Smooth muscle cell (in vitro differentiated cells): ENCODE measurements at regions not wholly inside any gene's neighbourhood (a gene's known extent, or its start where the extent isn't known, plus 50 kb on each side); places are given as distances from the start of the nearest gene placed in this dataset.

Experiments
- DNase-seq: peaks from one replicate; lab custom pipeline; 2025; ENCODE audit not compliant: unreplicated experiment; lab: John Stamatoyannopoulos, UW
- H2AFZ ChIP-seq: fragments of 200-600 bp; sonication (generic); 2 replicates; pipeline ENCODE4 v1.6.0; 2016; ENCODE audit warnings: antibody characterized with exemption, low read depth, mild to moderate bottlenecking
- H3F3A ChIP-seq: fragments of 200-600 bp; sonication (generic); 2 replicates; pipeline ENCODE4 v1.6.0; 2017; ENCODE audit warnings: antibody characterized with exemption, low read depth
- H3K27ac ChIP-seq: fragments of 200-600 bp; sonication (generic); 2 replicates; pipeline ENCODE4 v1.5.1; 2016; ENCODE audit warnings: low read depth, mild to moderate bottlenecking
- H3K27me3 ChIP-seq: fragments of 200-600 bp; sonication (generic); 2 replicates; pipeline ENCODE4 v1.6.1; 2016; ENCODE audit warnings: low read depth, mild to moderate bottlenecking
- H3K36me3 ChIP-seq: fragments of 200-600 bp; sonication (generic); 2 replicates; pipeline ENCODE4 v1.5.1; 2016; ENCODE audit warnings: low read depth
- H3K4me1 ChIP-seq: fragments of 200-600 bp; sonication (generic); 2 replicates; pipeline ENCODE4 v1.5.1; 2016; ENCODE audit warnings: low read depth
- H3K4me2 ChIP-seq: fragments of 200-600 bp; sonication (generic); 2 replicates; pipeline ENCODE4 v1.6.0; 2016; ENCODE audit warnings: mild to moderate bottlenecking
- H3K4me3 ChIP-seq: fragments of 200-600 bp; sonication (generic); 2 replicates; pipeline ENCODE4 v1.5.1; 2016; ENCODE audit warnings: mild to moderate bottlenecking
- H3K79me2 ChIP-seq: fragments of 200-600 bp; sonication (generic); 2 replicates; pipeline ENCODE4 v1.6.0; 2016; ENCODE audit warnings: low read depth, mild to moderate bottlenecking
- H3K9ac ChIP-seq: fragments of 200-600 bp; sonication (generic); 2 replicates; pipeline ENCODE4 v1.6.0; 2016; ENCODE audit warnings: low read depth
- H3K9me3 ChIP-seq: fragments of 200-600 bp; sonication (generic); replicated peaks from 2 replicates; pipeline ENCODE4 v1.5.1; 2016; ENCODE audit warnings: low read depth
- H4K20me1 ChIP-seq: fragments of 200-600 bp; sonication (generic); 2 replicates; pipeline ENCODE4 v1.6.0; 2016; ENCODE audit warnings: low read depth
- WGBS: methylation state at CpG from one replicate; pipeline ENCODE4 v1.1.7; 2016; ENCODE audit warnings: low lambda C conversion rate; 5-methylcytosine and 5-hydroxymethylcytosine counted together
- TF ChIP-seq, protein P1 (sequence below): fragments of 200-600 bp; sonication (generic); IDR thresholded peaks from 2 replicates; pipeline ENCODE4 v1.5.1; 2017; ENCODE audit warnings: borderline replicate concordance, mild to moderate bottlenecking, antibody characterized with exemption; ENCODE audit not compliant: insufficient read depth, poor library complexity, severe bottlenecking

DNA sequence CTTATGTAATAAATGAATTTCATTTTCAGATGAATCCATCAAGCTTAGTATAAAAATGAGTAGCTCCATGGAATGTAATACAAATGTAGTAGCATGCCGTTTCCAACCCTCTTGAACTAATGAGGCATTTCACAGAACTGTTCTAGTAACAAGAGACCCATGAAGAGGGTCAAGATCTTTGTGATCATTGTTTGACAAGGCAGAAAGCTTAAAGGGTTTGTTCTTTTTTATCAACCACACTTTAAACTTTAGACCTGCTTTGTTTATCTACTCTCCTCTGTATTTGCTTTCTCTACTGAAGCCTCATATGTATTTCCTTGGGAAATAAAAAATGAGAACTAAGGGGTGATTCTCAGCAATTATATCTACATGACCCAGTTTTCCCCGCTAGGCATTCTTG, 513.9 kb downstream of the ARAP2 start:
- Histone ChIP-seq H3F3A (no peaks in the 10 kb centered on the region), H3K4me3 (no peak overlapping the region), H2AFZ (no peak overlapping the region), H3K4me1 (no peaks in the 10 kb centered on the region), H3K36me3 (no peaks in the 10 kb centered on the region), H3K9me3 (no peaks in the 10 kb centered on the region), H3K9ac (no peak overlapping the region), H4K20me1 (no peaks in the 10 kb centered on the region), H3K79me2 (no peaks in the 10 kb centered on the region), H3K4me2 (no peak overlapping the region), H3K27me3 (no peaks in the 10 kb centered on the region), H3K27ac (no peak overlapping the region)
- TF ChIP-seq, protein P1, sequence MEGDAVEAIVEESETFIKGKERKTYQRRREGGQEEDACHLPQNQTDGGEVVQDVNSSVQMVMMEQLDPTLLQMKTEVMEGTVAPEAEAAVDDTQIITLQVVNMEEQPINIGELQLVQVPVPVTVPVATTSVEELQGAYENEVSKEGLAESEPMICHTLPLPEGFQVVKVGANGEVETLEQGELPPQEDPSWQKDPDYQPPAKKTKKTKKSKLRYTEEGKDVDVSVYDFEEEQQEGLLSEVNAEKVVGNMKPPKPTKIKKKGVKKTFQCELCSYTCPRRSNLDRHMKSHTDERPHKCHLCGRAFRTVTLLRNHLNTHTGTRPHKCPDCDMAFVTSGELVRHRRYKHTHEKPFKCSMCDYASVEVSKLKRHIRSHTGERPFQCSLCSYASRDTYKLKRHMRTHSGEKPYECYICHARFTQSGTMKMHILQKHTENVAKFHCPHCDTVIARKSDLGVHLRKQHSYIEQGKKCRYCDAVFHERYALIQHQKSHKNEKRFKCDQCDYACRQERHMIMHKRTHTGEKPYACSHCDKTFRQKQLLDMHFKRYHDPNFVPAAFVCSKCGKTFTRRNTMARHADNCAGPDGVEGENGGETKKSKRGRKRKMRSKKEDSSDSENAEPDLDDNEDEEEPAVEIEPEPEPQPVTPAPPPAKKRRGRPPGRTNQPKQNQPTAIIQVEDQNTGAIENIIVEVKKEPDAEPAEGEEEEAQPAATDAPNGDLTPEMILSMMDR, result no peak
- WGBS, result 80% methylated on average over 2 of the region's 2 CpGs
- DNase-seq, result no peak

DNA sequence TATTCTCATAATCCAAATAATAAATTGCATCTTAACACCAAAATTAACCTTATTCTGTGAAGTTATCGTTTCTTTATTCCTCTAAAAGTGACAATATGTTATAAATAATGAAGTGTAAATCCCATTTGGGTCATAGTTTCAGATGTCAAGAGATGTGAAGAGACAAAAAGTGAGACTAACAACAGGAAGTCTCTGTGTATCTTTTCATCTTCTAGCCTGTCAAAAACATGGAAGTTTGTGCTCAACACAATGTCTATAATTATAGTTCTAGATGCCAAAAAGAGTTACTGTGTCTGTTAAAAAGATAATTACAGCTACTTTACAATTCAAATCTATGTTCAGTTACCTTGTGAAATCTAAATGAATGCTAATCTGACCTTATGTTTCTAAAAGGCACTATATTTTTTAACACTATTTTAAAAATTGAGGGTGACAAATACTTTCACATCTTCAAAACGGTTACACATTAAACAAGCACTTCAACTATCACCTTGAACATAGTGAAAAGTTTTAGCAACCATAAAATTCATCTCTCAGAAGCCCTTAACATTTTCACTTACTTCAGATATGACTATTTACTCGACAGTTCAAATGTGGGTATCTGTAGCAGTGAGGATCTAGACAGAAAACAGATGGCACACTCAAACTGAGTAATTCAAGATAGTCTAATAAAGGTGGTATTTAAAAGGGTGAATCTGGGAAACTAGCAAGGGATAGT, 509.8 kb downstream of the ARAP2 start:
- no peaks in the 10 kb centered on the region for H3F3A ChIP-seq

DNA sequence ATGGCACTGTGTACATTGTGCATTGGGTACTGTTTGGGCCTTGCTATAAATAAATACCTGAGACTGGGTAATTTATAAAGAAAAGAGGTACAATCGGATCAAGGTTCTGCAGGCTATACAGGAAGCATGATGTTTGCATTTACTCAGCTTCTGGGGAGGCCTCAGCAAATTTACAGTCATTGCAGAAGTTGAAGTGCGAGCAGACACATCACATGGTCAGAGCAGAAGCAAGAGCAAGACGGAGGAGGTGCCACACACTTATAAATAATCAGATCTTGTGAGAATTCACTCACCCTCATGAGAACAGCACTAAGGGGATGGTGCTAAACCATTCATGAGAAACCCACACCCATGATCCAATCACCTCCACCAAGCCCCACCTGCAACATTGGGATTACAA, 505.0 kb downstream of the ARAP2 start:
- Histone ChIP-seq H3K36me3 (no peaks in the 10 kb centered on the region), H3K27ac (no peak overlapping the region), H3F3A (no peaks in the 10 kb centered on the region), H3K27me3 (no peaks in the 10 kb centered on the region), H3K4me1 (no peaks in the 10 kb centered on the region), H3K4me3 (no peak overlapping the region), H3K9ac (no peak overlapping the region), H3K79me2 (no peaks in the 10 kb centered on the region), H3K9me3 (no peaks in the 10 kb centered on the region), H2AFZ (no peak overlapping the region), H3K4me2 (no peak overlapping the region), H4K20me1 (no peaks in the 10 kb centered on the region)
- TF ChIP-seq, protein P1, result no peak
- DNase-seq, result no peak
- 70% methylated on average over 3 of the region's 3 CpGs for WGBS

More for the DNA sequence above, 509.8 kb downstream of the ARAP2 start:
- Histone ChIP-seq H3K9me3 (no peaks in the 10 kb centered on the region), H3K9ac (no peak overlapping the region), H4K20me1 (no peaks in the 10 kb centered on the region), H3K79me2 (no peaks in the 10 kb centered on the region), H3K36me3 (no peaks in the 10 kb centered on the region), H3K27me3 (no peaks in the 10 kb centered on the region), H3K27ac (no peak overlapping the region), H2AFZ (no peak overlapping the region), H3K4me3 (no peak overlapping the region), H3K4me2 (no peak overlapping the region), H3K4me1 (no peaks in the 10 kb centered on the region)
- no peak for DNase-seq
- WGBS, result 79% methylated on average over 3 of the region's 3 CpGs
- TF ChIP-seq, protein P1, result no peak

DNA sequence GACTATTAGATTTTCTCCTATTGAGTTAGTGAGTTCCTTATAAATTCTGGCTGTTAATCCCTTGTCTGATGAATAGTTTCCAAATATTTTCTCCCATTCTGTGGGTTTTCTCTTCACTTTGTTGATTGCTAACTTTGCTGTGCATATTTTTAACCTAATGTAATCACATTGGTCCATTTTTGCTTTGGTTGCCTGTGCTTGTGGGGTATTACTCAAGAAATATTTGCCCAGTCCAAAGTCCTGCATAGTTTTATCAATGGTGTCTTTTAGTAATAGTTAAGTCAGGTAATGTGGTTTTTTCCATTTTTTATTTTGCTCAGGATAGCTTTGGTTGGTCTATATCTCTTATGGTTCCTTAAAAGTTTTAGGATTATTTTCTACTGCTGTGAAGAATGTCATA, 490.3 kb downstream of the ARAP2 start:
- Histone ChIP-seq H3K27ac (no peak overlapping the region), H2AFZ (no peak overlapping the region), H3K79me2 (no peaks in the 10 kb centered on the region), H3K4me1 (no peaks in the 10 kb centered on the region), H3K4me3 (no peak overlapping the region), H3F3A (no peaks in the 10 kb centered on the region), H4K20me1 (no peaks in the 10 kb centered on the region), H3K4me2 (no peak overlapping the region), H3K27me3 (no peaks in the 10 kb centered on the region), H3K36me3 (no peaks in the 10 kb centered on the region), H3K9me3 (no peaks in the 10 kb centered on the region), H3K9ac (no peak overlapping the region)
- TF ChIP-seq, protein P1, result no peak
- no peak for DNase-seq
